GM10248 (cell line): ENCODE measurements at regions not wholly inside any gene's neighbourhood (a gene's known extent, or its start where the extent isn't known, plus 50 kb on each side); places are given as distances from the start of the nearest gene placed in this dataset.

Experiments used
- CTCF ChIA-PET: fragments of 300-600 bp; sonication (Branson Sonifier 250); formaldehyde crosslinking; extraction: SDS; loops from one replicate; lab custom pipeline; 2021; ENCODE audit warnings: antibody characterized with exemption; lab: Yijun Ruan, JAX
- POLR2A ChIA-PET: fragments of 350-650 bp; sonication (Branson Sonifier 250); formaldehyde crosslinking; extraction: SDS; loops from one replicate; lab custom pipeline; 2020; ENCODE audit warnings: antibody characterized with exemption; lab: Yijun Ruan, JAX
- DNase-seq: peaks from one replicate; pipeline ENCODE4 v3.0.0; 2012; ENCODE audit errors: extremely low spot score
- TF ChIP-seq, protein P1 (sequence below): IDR thresholded peaks from 2 replicates; pipeline ENCODE4 v1.5.1; 2012; ENCODE audit warnings: mild to moderate bottlenecking, low read depth; ENCODE audit errors: extremely low read depth, missing control alignments, control extremely low read depth

DNA sequence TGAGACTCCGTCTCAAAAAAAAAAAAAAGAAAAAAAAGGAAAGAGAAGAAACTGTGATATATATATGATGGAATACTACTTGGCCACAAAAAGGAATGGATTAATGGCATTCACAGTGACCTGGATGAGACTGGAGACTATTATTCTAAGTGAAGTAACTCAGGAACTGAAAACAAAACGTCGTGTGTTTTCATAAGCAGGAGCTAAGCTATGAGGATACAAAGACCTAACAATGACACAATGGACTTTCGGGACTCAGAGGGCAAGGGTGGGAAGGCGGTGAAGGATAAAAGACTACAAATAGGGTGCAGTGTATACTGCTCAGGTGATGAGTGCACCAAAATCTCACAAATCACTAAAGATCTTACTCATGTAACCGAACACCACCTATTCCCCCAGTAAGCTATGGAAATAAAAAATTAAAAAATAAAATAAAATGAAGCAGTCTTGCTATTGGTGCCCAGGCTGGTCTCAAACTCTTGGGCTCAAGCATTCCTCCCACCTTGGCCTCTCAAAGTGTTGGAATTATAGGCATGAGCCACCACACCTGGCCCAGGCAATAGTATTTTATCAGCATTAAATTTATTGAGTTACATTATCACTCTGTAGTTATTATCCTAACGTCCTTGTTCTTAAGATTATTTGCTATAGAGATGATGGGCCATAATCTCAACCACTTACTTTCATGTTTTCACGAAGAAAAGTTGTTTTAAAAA, 71.5 kb upstream of the GPBP1 start:
- POLR2A ChIA-PET = no interaction called here
- TF ChIP-seq, protein P1, sequence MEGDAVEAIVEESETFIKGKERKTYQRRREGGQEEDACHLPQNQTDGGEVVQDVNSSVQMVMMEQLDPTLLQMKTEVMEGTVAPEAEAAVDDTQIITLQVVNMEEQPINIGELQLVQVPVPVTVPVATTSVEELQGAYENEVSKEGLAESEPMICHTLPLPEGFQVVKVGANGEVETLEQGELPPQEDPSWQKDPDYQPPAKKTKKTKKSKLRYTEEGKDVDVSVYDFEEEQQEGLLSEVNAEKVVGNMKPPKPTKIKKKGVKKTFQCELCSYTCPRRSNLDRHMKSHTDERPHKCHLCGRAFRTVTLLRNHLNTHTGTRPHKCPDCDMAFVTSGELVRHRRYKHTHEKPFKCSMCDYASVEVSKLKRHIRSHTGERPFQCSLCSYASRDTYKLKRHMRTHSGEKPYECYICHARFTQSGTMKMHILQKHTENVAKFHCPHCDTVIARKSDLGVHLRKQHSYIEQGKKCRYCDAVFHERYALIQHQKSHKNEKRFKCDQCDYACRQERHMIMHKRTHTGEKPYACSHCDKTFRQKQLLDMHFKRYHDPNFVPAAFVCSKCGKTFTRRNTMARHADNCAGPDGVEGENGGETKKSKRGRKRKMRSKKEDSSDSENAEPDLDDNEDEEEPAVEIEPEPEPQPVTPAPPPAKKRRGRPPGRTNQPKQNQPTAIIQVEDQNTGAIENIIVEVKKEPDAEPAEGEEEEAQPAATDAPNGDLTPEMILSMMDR = no peak
- DNase-seq = no peak
- CTCF ChIA-PET = interaction anchor here (0.9 to 1.2 kb wide), 2 partner anchors 27 to 106 kb away, joined by 3 to 4 read pairs; no protein-coding TSS in a partner anchor

DNA sequence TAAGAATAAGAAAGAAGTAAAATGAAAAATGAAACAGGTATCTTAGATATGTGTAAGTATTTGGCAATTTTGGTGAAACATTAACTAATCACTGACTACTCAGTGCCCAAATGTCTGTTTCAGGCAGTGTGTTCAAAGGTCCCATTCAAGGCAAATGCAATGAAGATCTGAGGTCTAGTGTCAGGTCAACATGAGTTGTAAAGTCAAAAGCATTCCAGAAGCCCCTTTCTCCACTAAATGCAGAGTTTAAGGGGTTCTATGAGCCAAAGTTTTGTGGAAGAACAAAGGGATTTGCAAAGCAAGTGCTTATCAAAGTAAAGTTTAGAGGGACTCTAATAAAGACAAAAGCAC, 71.0 kb upstream of the GPBP1 start:
- TF ChIP-seq, protein P1 = no peak
- ChIA-PET POLR2A (no interaction called here), CTCF (interaction anchor here (1.2 kb wide), 1 partner anchor 28 kb away, joined by 4 read pairs; no protein-coding TSS in a partner anchor)
- DNase-seq = no peak

DNA sequence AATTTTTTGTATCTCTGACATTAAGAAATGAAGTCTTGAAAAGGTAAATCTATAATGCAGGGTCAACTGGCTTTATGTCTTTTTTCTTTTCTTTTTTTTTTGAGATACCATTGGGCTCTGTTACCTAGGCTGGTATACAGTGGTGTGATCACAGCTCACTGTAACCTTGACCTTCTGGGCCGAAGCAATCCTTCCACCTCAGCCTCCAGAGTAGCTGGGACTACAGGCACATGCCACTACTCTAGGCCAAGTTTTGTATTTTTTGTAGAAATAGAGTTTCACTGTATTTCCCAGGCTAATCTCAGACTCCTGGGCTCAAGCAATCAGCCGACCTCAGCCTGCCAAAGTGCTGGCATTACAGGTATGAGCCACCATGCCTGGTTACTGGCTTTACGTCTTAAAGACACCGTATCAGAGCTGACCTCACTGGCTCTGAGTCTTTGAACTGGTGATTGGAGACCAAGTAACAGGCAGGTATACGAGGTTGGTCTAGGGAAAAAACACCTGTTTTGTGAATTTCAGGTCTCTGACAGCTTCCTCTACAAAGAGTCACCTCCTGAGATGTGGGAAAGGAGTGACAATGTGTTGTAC, 70.4 kb upstream of the GPBP1 start:
- DNase-seq = no peak
- CTCF ChIA-PET = no interaction called here
- TF ChIP-seq, protein P1 = no peak
- POLR2A ChIA-PET = no interaction called here

DNA sequence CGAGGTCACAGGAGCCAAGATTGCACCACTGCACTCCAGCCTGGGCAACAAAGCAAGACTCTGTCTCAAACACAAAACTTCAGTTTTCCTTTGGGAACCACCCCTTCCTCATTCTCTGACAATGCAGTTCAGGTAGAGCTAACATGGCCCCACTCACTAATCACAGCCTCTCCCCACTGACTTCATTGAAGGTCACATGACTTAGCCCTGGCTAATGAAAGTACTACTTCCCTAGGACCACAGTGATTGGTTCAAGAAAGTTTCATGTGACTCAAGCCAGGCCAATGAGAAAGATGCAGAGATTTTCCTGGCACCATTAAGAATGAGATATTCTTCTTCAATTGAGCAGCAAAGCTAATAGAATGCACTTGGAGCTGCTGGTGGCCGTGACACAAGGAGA, 67.2 kb upstream of the GPBP1 start:
- ChIA-PET POLR2A (no interaction called here), CTCF (interaction anchor here (1.4 to 2.2 kb wide), 2 partner anchors 11 to 31 kb away, joined by 5 to 7 read pairs; no protein-coding TSS in a partner anchor)
- TF ChIP-seq, protein P1 = no peak
- DNase-seq = no peak

DNA sequence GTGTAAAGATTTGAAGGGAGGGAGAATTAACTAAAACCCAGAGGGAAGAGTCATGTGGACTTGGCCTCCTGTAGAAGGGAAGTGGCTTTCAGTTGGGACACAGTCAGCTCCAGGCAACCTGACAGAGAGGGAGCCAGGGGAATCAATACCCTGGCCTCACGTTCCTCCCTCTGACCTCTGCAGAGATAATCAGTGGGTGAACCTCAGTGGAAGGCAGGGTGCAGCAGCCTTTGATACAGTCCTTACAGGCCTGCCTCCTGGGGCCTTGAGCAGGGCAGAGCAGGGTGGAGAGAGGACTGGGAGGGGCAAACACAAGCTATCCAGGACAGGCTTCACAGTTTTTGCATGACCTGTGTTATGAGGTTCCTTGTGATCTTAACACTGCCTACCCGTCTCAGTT, 61.9 kb upstream of the GPBP1 start:
- TF ChIP-seq, protein P1 = no peak
- DNase-seq = no peak

DNA sequence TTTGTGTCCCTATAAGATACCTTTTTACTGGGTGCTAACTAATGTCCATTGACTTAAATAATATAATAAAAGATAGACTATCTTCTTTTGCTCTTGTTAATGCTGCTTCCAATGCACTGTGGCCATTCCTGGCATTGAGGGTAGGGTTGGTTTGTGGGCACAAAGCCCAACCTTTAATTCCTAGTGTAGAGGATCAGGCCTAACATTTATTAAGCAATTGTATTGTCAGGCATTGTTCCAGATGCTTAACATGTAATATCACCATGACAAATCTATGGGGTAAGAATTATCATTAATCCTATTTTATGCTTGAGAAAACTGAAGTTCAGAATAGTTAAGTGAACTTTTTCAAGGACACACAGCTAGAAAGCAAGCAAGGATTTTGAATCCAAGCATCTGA, 60.4 kb upstream of the GPBP1 start:
- POLR2A ChIA-PET = no interaction called here
- TF ChIP-seq, protein P1 = no peak
- no peak for DNase-seq
- CTCF ChIA-PET = no interaction called here

More for the DNA sequence above, 61.9 kb upstream of the GPBP1 start:
- CTCF ChIA-PET = interaction anchor here (1.5 kb wide), 2 partner anchors 11 to 16 kb away, joined by 3 to 7 read pairs; no protein-coding TSS in a partner anchor
- POLR2A ChIA-PET = no interaction called here
